OCI-LY7 (cell line): ENCODE measurements at regions not wholly inside any gene's neighbourhood (a gene's known extent, or its start where the extent isn't known, plus 50 kb on each side); places are given as distances from the start of the nearest gene placed in this dataset.

ENCODE experiments used
- BruUV-seq: library from RNA; stranded (reverse); fragments of 400-500 nt; replicated peaks from 2 replicates; lab custom pipeline; 2021; lab: Mats Ljungman, UMichigan
- CTCF ChIA-PET: fragments of 300-600 bp; sonication (Branson Sonifier 250); formaldehyde crosslinking; loops from one replicate; lab custom pipeline; 2022; ENCODE audit warnings: antibody characterized with exemption; ENCODE audit not compliant: unreplicated experiment; lab: Charles Lee
- POLR2A ChIA-PET: fragments of 300-600 bp; sonication (Branson Sonifier 250); formaldehyde crosslinking; loops from one replicate; lab custom pipeline; 2022; ENCODE audit warnings: antibody characterized with exemption; lab: Charles Lee
- DNase-seq: peaks from one replicate; pipeline ENCODE4 v3.0.0-alpha.2; 2015; ENCODE audit warnings: low spot score
- H2AFZ ChIP-seq: fragments of 200-600 bp; sonication (generic), shearing (Covaris generic); 2 replicates; pipeline ENCODE4 v1.6.1; 2014; ENCODE audit warnings: mild to moderate bottlenecking, antibody characterized with exemption, low read length, moderate library complexity
- H3K27ac ChIP-seq: fragments of 200-600 bp; sonication (generic); 2 replicates; pipeline ENCODE4 v1.5.1; 2014; ENCODE audit warnings: mixed run types, low read depth, mild to moderate bottlenecking, moderate library complexity, low read length, inconsistent platforms; ENCODE audit not compliant: poor library complexity, severe bottlenecking
- H3K36me3 ChIP-seq: fragments of 200-600 bp; sonication (generic); 2 replicates; pipeline ENCODE4 v1.6.1; 2014; ENCODE audit warnings: mild to moderate bottlenecking, antibody characterized with exemption, low read length, moderate library complexity, mixed read lengths; ENCODE audit not compliant: insufficient read depth
- H3K4me1 ChIP-seq: fragments of 200-600 bp; sonication (generic); 2 replicates; pipeline ENCODE4 v1.5.1; 2014; ENCODE audit warnings: mild to moderate bottlenecking, low read length; ENCODE audit not compliant: insufficient read depth, poor library complexity, severe bottlenecking
- H3K4me2 ChIP-seq: fragments of 200-600 bp; sonication (generic); 2 replicates; pipeline ENCODE4 v1.6.1; 2014; ENCODE audit warnings: mild to moderate bottlenecking, low read length
- H3K4me3 ChIP-seq: fragments of 200-600 bp; sonication (generic); 2 replicates; pipeline ENCODE4 v1.5.1; 2014; ENCODE audit warnings: mild to moderate bottlenecking, low read depth, low read length; ENCODE audit not compliant: poor library complexity, severe bottlenecking
- H3K79me2 ChIP-seq: fragments of 200-600 bp; sonication (generic); 2 replicates; pipeline ENCODE4 v1.6.1; 2016; ENCODE audit warnings: low read depth, mild to moderate bottlenecking, low read length, moderate library complexity, mixed read lengths; ENCODE audit not compliant: insufficient read depth
- H3K9me2 ChIP-seq: fragments of 200-600 bp; sonication (generic); 2 replicates; pipeline ENCODE4 v1.6.1; 2016; ENCODE audit warnings: mild to moderate bottlenecking, low read length, mixed read lengths; ENCODE audit not compliant: insufficient read depth
- H3K9me3 ChIP-seq: fragments of 200-600 bp; sonication (generic); 2 replicates; pipeline ENCODE4 v1.6.1; 2014; ENCODE audit warnings: mild to moderate bottlenecking, mixed run types, low read length, mixed read lengths
- H4K20me1 ChIP-seq: fragments of 200-600 bp; sonication (generic); 2 replicates; pipeline ENCODE4 v1.6.1; 2014; ENCODE audit warnings: mild to moderate bottlenecking, antibody characterized with exemption, low read length, moderate library complexity, mixed read lengths; ENCODE audit not compliant: insufficient read depth
- EZH2phosphoT487 ChIP-seq: fragments of 200-600 bp; sonication (generic); IDR thresholded peaks from 2 replicates; pipeline ENCODE4 v1.6.1; 2018; ENCODE audit warnings: low read depth, borderline replicate concordance, mild to moderate bottlenecking, mixed run types, antibody characterized with exemption, low read length, moderate library complexity, mixed read lengths
- intact Hi-C: fragments of 100-400 bp; cut with micrococcal nuclease; formaldehyde crosslinking; loops from one replicate; pipeline ENCODE4 v1.10.0; 2022; ENCODE audit not compliant: unreplicated experiment
- TF ChIP-seq, protein P1 (sequence below): fragments of 200-600 bp; sonication (generic); conservative IDR thresholded peaks from 2 replicates; pipeline ENCODE4 v1.5.1; 2014; ENCODE audit warnings: mild to moderate bottlenecking, antibody characterized with exemption, low read length, moderate library complexity, mixed read lengths

DNA sequence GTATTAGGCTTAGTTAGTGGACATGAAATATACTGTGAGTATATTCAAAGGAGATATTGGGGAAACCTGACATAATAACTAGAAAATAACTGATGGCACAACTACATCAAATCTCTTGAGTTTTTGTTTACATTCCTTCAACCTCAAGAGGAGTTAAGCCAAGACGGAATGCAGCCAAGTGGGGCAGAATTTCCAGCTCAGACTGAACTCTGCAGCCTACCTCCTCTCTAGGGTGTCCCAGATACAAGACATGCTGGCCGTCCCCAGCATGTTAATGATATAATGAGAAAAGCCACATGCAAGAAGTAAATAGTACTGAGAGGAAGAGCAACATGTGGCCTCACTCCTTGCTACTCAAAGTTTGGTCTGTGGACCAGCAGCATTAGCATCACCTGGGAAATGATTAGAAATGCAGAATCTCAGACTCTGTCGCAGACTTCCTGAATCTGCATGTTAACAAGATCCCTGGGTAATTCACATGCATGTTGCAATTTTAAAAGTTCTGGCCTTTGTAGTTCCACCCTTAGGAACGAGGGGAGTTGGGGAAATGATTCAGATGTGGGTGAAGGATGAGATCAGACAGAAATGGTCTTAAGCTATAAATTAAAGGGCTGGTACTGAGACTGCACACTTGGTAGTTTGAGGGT is 118.4 kb upstream of the CACUL1 start:
- intact Hi-C loops, result no loop called here
- no peak overlapping the region for H3K4me2 ChIP-seq
- no peak for DNase-seq
- no peaks in the 10 kb centered on the region for H3K79me2 ChIP-seq
- H3K4me1 ChIP-seq, result no peaks in the 10 kb centered on the region
- no TSS peak for BruUV-seq
- 0 out of 2 replicates have a peak, but pooled peaks cover 3% of the 10 kb centered on the region for H3K9me3 ChIP-seq
- H3K4me3 ChIP-seq, result no peak overlapping the region
- ChIA-PET CTCF (no interaction called here), POLR2A (interaction anchor here (0.6 kb wide), 1 partner anchor 29 kb away, joined by 4 read pairs; no protein-coding TSS in a partner anchor)
- no peak for TF ChIP-seq EZH2phosphoT487
- TF ChIP-seq, protein P1, sequence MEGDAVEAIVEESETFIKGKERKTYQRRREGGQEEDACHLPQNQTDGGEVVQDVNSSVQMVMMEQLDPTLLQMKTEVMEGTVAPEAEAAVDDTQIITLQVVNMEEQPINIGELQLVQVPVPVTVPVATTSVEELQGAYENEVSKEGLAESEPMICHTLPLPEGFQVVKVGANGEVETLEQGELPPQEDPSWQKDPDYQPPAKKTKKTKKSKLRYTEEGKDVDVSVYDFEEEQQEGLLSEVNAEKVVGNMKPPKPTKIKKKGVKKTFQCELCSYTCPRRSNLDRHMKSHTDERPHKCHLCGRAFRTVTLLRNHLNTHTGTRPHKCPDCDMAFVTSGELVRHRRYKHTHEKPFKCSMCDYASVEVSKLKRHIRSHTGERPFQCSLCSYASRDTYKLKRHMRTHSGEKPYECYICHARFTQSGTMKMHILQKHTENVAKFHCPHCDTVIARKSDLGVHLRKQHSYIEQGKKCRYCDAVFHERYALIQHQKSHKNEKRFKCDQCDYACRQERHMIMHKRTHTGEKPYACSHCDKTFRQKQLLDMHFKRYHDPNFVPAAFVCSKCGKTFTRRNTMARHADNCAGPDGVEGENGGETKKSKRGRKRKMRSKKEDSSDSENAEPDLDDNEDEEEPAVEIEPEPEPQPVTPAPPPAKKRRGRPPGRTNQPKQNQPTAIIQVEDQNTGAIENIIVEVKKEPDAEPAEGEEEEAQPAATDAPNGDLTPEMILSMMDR, result no peak
- no peak overlapping the region for H3K27ac ChIP-seq
- no peak overlapping the region for H2AFZ ChIP-seq
- H4K20me1 ChIP-seq, result no peaks in the 10 kb centered on the region
- no peaks in the 10 kb centered on the region for H3K9me2 ChIP-seq
- H3K36me3 ChIP-seq, result no peaks in the 10 kb centered on the region

DNA sequence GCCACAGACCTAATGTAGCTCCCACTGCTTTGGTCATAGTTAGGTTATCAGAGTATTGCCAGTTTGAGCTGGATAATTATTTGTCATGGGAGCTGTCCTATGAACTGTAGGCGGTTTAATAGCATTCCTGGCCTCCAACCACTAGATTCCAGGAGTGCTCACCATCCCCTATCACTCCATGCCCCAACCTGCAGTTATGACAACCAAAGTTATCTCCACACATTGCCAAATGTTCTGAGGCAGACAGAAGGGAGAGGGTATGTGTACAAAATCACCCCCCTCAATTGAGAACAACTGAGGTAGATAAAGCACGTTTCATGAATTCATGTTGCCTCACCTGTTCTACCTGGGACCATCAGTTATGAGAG is 119.0 kb upstream of the CACUL1 start:
- no peak overlapping the region for H2AFZ ChIP-seq
- no peak overlapping the region for H3K4me3 ChIP-seq
- no peak overlapping the region for H3K27ac ChIP-seq
- H4K20me1 ChIP-seq, result no peaks in the 10 kb centered on the region
- intact Hi-C loops, result no loop called here
- H3K4me2 ChIP-seq, result no peak overlapping the region
- H3K9me3 ChIP-seq, result 0 out of 2 replicates have a peak, but pooled peaks cover 3% of the 10 kb centered on the region
- POLR2A ChIA-PET, result no interaction called here
- BruUV-seq, result no TSS peak
- no peaks in the 10 kb centered on the region for H3K79me2 ChIP-seq
- no peaks in the 10 kb centered on the region for H3K4me1 ChIP-seq
- TF ChIP-seq, protein P1, result no peak
- no peak for TF ChIP-seq EZH2phosphoT487
- H3K36me3 ChIP-seq, result no peaks in the 10 kb centered on the region
- no peaks in the 10 kb centered on the region for H3K9me2 ChIP-seq
- CTCF ChIA-PET, result interaction anchor here (0.7 kb wide), 1 partner anchor 14 kb away, joined by 3 read pairs; no protein-coding TSS in a partner anchor
- no peak for DNase-seq

DNA sequence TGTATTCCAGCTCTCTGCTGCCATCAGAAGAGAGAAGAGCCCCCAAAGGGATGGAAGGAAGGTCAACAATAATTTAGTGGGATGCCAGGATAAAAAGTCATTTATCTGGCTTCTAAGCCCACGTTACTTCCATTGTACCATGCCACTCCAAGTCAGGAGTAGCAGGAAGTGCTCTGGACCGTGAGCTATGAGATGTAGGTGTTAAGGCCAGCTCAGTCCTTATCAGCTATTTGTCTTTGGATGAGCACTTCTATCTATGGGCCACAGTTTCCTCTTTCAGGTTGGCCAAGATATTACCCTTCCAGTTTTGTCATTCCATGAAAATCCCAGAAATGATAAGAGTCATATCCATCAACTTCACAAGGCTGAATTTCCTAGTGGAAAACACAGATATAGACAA is 119.4 kb upstream of the CACUL1 start:
- Histone ChIP-seq H3K79me2 (no peaks in the 10 kb centered on the region), H3K4me2 (no peak overlapping the region), H3K36me3 (no peaks in the 10 kb centered on the region), H3K9me3 (0 out of 2 replicates have a peak, but pooled peaks cover 3% of the 10 kb centered on the region), H4K20me1 (no peaks in the 10 kb centered on the region), H3K27ac (no peak overlapping the region), H3K4me1 (no peaks in the 10 kb centered on the region), H3K4me3 (no peak overlapping the region), H2AFZ (no peak overlapping the region), H3K9me2 (no peaks in the 10 kb centered on the region)
- ChIA-PET CTCF (interaction anchor here (0.7 kb wide), 1 partner anchor 14 kb away, joined by 3 read pairs; no protein-coding TSS in a partner anchor), POLR2A (no interaction called here)
- intact Hi-C loops, result no loop called here
- DNase-seq, result no peak
- no peak for TF ChIP-seq EZH2phosphoT487
- TF ChIP-seq, protein P1, result no peak
- BruUV-seq, result no TSS peak
